ENCODE measurements at regions not wholly inside any gene's neighbourhood (a gene's known extent, or its start where the extent isn't known, plus 50 kb on each side); places are given as distances from the start of the nearest gene placed in this dataset.

- no peak for TF ChIP-seq ZBTB39 (CRISPR knock-in tag; IDR thresholded peaks at IDR 0.05)
- TF ChIP-seq FOXA3 (CRISPR knock-in tag; IDR thresholded peaks at IDR 0.05) = 0 out of 2 replicates have a peak, but pooled peaks have one; percentile 29
- no peak for TF ChIP-seq TRIM24 (CRISPR knock-in tag; IDR thresholded peaks at IDR 0.05)
- TF ChIP-seq RARA (CRISPR knock-in tag; IDR thresholded peaks at IDR 0.05) = no peak
- peak; percentile 69; the same call in 1 of the 2 replicates for TF ChIP-seq EHMT2 (IDR thresholded peaks at IDR 0.05; ENCODE audit: borderline replicate concordance, low read depth, low read length)
- no peak for TF ChIP-seq PAXIP1 (CRISPR knock-in tag; conservative IDR thresholded peaks at IDR 0.05)
- TF ChIP-seq CTCF (CRISPR knock-in tag; IDR thresholded peaks at IDR 0.05) = no peak
- no peak for TF ChIP-seq BORCS8-MEF2B (CRISPR knock-in tag; IDR thresholded peaks at IDR 0.05)
- no peak for TF ChIP-seq NFE2L2 (IDR thresholded peaks at IDR 0.05; ENCODE audit: low read length)
- no peak for TF ChIP-seq ZBTB14 (CRISPR knock-in tag; IDR thresholded peaks at IDR 0.05)
- TF ChIP-seq ARID5B (CRISPR knock-in tag; IDR thresholded peaks at IDR 0.05) = peak; percentile 38; the same call in 1 of the 2 replicates
- no peak for TF ChIP-seq ZNF430 (CRISPR knock-in tag; IDR thresholded peaks at IDR 0.05)
- no peak for TF ChIP-seq ZSCAN9 (CRISPR knock-in tag; IDR thresholded peaks at IDR 0.05; ENCODE audit: borderline replicate concordance)
- TF ChIP-seq ZNF33B (CRISPR knock-in tag; IDR thresholded peaks at IDR 0.05) = no peak
- no peak for TF ChIP-seq STAG1 (CRISPR knock-in tag; IDR thresholded peaks at IDR 0.05)
- TF ChIP-seq MED1 (CRISPR knock-in tag; IDR thresholded peaks at IDR 0.05) = no peak
- TF ChIP-seq ZNF816 (CRISPR knock-in tag; IDR thresholded peaks at IDR 0.05; ENCODE audit: borderline replicate concordance) = 0 out of 2 replicates have a peak, but pooled peaks have one; percentile 11
- no peak for TF ChIP-seq GLI4 (CRISPR knock-in tag; IDR thresholded peaks at IDR 0.05; ENCODE audit: borderline replicate concordance)
- TF ChIP-seq ZNF598 (CRISPR knock-in tag; IDR thresholded peaks at IDR 0.05; ENCODE audit: borderline replicate concordance) = no peak
Measured at GRCh38 chr9:31847963-31848362, 536.5 kb upstream of the ACO1 start (continued).
